Lung (tissue), 11 donors: ENCODE measurements at regions not wholly inside any gene's neighbourhood (a gene's known extent, or its start where the extent isn't known, plus 50 kb on each side); places are given as distances from the start of the nearest gene placed in this dataset.
A peak's percentile ranks its signal among the peaks of the same experiment; 100 is the strongest.

Experiments
- ATAC-seq: fragments of 200-7000 bp; cut with Tn5 transposase; one replicate; pipeline ENCODE4 v1.9.1; 2020; ENCODE audit warnings: moderate number of reproducible peaks; ENCODE audit not compliant: insufficient read depth, low FRiP score
- DNase-seq, 3 donors: peaks; one replicate each; pipeline ENCODE4 v3.0.0-alpha.2; 2013 to 2017
- H3K27ac ChIP-seq, 2 donors: one replicate each; pipeline ENCODE4 v1.5.1; 2013; ENCODE audit warnings: mild to moderate bottlenecking in 2 of 2, moderate library complexity in 2 of 2, control low read depth in 1 of 2, inconsistent platforms in 1 of 2, low read depth in 1 of 2, low read length in 1 of 2
- H3K27me3 ChIP-seq, 3 donors: one replicate each; pipeline ENCODE4 v1.5.1; 2013; ENCODE audit warnings: low read length in 2 of 3; ENCODE audit not compliant: control insufficient read depth in 3 of 3, insufficient read depth in 3 of 3
- H3K36me3 ChIP-seq, 4 donors: one replicate each; pipeline ENCODE4 v1.5.1; 2013; ENCODE audit warnings: low read length in 4 of 4, mild to moderate bottlenecking in 1 of 4, moderate library complexity in 1 of 4; ENCODE audit not compliant: control insufficient read depth in 4 of 4, insufficient read depth in 4 of 4
- H3K4me1 ChIP-seq, 5 donors: one replicate each; pipeline ENCODE4 v1.5.1; 2013; ENCODE audit warnings: low read length in 5 of 5, mild to moderate bottlenecking in 2 of 5, moderate library complexity in 1 of 5; ENCODE audit not compliant: control insufficient read depth in 5 of 5, insufficient read depth in 5 of 5
- H3K4me3 ChIP-seq: one replicate; pipeline ENCODE4 v1.5.1; 2013; ENCODE audit warnings: mild to moderate bottlenecking, control low read depth, moderate library complexity
- H3K9ac ChIP-seq, 2 donors: one replicate each; pipeline ENCODE4 v1.5.1; 2013; ENCODE audit warnings: low read length in 2 of 2, control low read depth in 1 of 2; ENCODE audit not compliant: insufficient read depth in 1 of 2
- H3K9me3 ChIP-seq, 4 donors: one replicate each; pipeline ENCODE4 v1.5.1; 2013; ENCODE audit warnings: low read length in 3 of 4, mild to moderate bottlenecking in 1 of 4, moderate library complexity in 1 of 4; ENCODE audit not compliant: control insufficient read depth in 4 of 4, insufficient read depth in 3 of 4
- WGBS, 2 donors: extraction: QIAGEN DNeasy Blood & Tissue Kit; methylation state at CpG; one replicate each; pipeline ENCODE4 v1.1.7; 2013; 5-methylcytosine and 5-hydroxymethylcytosine counted together
- TF ChIP-seq, protein P1 (sequence below): IDR thresholded peaks from 2 replicates; pipeline ENCODE4 v1.5.1; 2012; ENCODE audit warnings: mild to moderate bottlenecking; ENCODE audit errors: control extremely low read depth, extremely low read depth
- donor health status: control.
- donor health status: control.
- donor health status: Bipolar disorder and iron deficiency.
- donor health status: healthy.
- donor health status: DM: yes; HTN: yes; CAD: no.

DNA sequence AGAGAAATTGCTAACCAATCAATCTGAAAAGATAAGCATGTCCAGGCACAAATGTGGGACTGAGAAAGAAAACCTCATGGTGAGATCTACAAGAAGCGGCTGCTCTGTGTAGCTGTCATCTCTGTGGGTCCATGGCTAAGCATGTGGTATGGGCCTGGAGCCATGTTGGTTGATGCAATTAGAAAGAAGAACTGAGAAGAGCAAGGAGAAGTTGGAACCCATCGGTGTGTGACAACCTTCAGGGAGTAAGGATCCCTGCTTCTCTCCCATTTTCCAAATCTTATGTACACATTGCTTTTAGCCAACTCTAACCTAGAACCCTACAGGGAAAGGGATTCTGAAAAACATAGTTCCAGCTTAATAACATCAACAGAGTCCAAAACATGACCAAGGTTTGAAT, 890.2 kb downstream of the FSTL5 start:
- no peaks in the 10 kb centered on the region for H3K36me3 ChIP-seq
- 88 to 93% methylated on average over 2 of the region's 2 CpGs for WGBS, 2 donors
- H3K4me3 ChIP-seq, result no peak overlapping the region
- H3K9me3 ChIP-seq, result no peaks in the 10 kb centered on the region
- H3K9ac ChIP-seq, result no peak overlapping the region
- DNase-seq (no peak), ATAC-seq (no peak)
- TF ChIP-seq, protein P1, sequence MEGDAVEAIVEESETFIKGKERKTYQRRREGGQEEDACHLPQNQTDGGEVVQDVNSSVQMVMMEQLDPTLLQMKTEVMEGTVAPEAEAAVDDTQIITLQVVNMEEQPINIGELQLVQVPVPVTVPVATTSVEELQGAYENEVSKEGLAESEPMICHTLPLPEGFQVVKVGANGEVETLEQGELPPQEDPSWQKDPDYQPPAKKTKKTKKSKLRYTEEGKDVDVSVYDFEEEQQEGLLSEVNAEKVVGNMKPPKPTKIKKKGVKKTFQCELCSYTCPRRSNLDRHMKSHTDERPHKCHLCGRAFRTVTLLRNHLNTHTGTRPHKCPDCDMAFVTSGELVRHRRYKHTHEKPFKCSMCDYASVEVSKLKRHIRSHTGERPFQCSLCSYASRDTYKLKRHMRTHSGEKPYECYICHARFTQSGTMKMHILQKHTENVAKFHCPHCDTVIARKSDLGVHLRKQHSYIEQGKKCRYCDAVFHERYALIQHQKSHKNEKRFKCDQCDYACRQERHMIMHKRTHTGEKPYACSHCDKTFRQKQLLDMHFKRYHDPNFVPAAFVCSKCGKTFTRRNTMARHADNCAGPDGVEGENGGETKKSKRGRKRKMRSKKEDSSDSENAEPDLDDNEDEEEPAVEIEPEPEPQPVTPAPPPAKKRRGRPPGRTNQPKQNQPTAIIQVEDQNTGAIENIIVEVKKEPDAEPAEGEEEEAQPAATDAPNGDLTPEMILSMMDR, result no peak
- no peaks in the 10 kb centered on the region for H3K4me1 ChIP-seq
- H3K27me3 ChIP-seq, result no peaks in the 10 kb centered on the region
- H3K27ac ChIP-seq, result no peak overlapping the region

DNA sequence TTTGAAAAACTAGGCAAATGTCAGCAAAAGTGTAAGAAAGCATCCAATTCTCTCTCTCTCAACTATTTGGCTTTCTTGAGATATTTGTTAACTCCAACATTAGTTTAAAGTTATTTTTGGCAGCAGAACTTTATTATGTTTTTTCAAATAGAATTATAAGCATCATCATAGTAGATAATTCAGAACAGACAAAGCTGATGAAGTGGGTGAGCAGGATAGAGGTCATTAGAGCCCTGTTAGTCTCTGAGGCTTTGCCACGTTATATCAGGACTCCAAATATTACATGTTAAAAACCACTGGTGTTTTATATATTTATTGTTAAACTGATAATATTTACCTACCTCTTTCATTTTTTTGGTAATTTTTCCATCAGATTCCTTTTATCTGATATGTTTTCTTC, 903.0 kb downstream of the FSTL5 start:
- 68 to 82% methylated on average over 1 of the region's 1 CpG for WGBS, 2 donors
- DNase-seq, result no peak
- H3K9me3 ChIP-seq, result peaks cover 0 to 13% (median 6%) of the 10 kb centered on the region in 4 donors
- no peaks in the 10 kb centered on the region for H3K4me1 ChIP-seq
- no peak overlapping the region for H3K9ac ChIP-seq
- no peaks in the 10 kb centered on the region for H3K36me3 ChIP-seq
- TF ChIP-seq, protein P1, result no peak
- no peaks in the 10 kb centered on the region for H3K27me3 ChIP-seq
- no peak overlapping the region for H3K4me3 ChIP-seq
- no peak for ATAC-seq
- no peak overlapping the region for H3K27ac ChIP-seq

DNA sequence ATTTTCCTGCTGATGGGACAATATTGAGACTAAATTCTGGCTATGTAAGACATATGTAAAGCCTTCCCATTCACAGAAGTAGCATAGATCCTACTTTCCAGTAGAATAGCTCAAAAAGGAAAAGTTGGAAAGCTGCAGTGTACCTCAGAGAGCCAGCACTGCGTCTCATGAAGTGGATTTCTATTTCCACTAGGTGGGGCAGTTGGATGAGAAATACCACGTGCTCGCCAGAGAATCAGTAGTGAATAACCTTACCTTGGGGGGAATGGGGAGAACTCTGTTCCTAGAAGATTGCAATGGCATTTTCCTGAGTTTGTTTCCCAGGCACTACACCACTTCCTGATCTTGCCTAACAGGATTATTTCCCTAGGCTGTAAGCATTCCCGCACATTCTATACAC, 907.1 kb downstream of the FSTL5 start:
- WGBS, 2 donors, result 90 to 91% methylated on average over 4 of the region's 4 CpGs
- ATAC-seq (no peak), DNase-seq (no peak)
- H3K4me1 ChIP-seq, result no peaks in the 10 kb centered on the region
- H3K4me3 ChIP-seq, result no peak overlapping the region
- TF ChIP-seq, protein P1, result no peak
- no peak overlapping the region for H3K27ac ChIP-seq
- no peaks in the 10 kb centered on the region for H3K27me3 ChIP-seq
- H3K9ac ChIP-seq, result no peak overlapping the region
- no peaks in the 10 kb centered on the region for H3K36me3 ChIP-seq
- H3K9me3 ChIP-seq, result peaks cover 0 to 20% (median 14%) of the 10 kb centered on the region in 4 donors

DNA sequence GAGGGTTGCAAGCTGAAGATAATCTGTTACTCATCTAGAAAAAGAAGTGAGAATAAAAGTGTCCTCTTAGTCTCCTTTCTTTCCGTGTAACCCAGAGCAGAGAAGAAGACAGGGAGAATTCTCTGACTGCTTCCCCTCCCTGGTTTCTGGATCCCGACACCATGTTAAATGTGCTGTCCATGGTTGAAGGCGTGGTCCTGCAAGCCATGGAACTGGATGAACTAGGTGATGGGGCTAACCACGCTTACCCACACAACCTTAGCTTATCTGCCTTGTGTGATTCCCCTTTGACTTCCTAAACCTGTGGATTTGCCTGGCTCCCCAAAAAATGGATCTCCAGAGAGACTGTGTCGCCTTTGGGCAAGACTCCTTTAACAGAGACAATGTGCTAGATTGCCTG, 907.6 kb downstream of the FSTL5 start:
- 90% methylated on average over 5 of the region's 5 CpGs for whole genome bisulfite sequencing, 2 donors
- Histone ChIP-seq H3K36me3 (no peaks in the 10 kb centered on the region), H3K4me3 (no peak overlapping the region), H3K4me1 (no peaks in the 10 kb centered on the region), H3K9ac (no peak overlapping the region), H3K27ac (no peak overlapping the region), H3K27me3 (no peaks in the 10 kb centered on the region), H3K9me3 (peaks cover 0 to 20% (median 14%) of the 10 kb centered on the region in 4 donors)
- TF ChIP-seq, protein P1, result no peak
- peak in 1 of 3 donors; percentile 3 for DNase-seq
- ATAC-seq, result no peak
